HG02970 (cell line): ENCODE measurements at regions not wholly inside any gene's neighbourhood (a gene's known extent, or its start where the extent isn't known, plus 50 kb on each side); places are given as distances from the start of the nearest gene placed in this dataset.

ENCODE experiments used
- ATAC-seq: cut with Tn5 transposase; IDR thresholded peaks from one replicate; pipeline ENCODE4 v1.9.1; 2021; ENCODE audit warnings: mild to moderate bottlenecking, moderate library complexity, moderate number of reproducible peaks; ENCODE audit not compliant: unreplicated experiment, low FRiP score

DNA sequence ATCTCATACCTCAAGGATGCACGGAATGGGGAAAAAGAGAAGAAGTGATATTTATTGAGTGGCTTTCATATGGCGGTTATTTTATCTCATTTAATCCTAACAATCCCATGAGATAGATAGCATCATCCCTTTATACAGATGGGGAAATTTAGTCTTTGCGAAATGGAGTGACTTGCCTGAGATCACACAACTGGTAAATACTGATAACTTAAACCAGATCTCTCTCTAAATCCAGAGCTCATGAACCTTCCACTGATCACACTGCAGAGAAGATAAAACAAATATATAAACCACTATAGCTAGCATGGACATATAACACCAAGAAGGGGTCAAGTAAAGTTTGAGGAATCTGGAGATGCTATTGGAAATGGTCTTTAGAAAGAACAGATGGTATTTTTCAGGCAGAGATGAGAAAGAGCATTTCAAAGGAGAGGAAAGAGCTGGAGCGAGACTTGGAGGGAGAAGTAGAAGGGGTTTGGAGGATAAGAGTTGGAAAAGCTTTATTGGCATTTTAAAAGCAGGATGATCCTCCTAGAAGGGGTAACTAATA lies 139.8 kb upstream of the TNFAIP3 start:
- ATAC-seq, result no peak

DNA sequence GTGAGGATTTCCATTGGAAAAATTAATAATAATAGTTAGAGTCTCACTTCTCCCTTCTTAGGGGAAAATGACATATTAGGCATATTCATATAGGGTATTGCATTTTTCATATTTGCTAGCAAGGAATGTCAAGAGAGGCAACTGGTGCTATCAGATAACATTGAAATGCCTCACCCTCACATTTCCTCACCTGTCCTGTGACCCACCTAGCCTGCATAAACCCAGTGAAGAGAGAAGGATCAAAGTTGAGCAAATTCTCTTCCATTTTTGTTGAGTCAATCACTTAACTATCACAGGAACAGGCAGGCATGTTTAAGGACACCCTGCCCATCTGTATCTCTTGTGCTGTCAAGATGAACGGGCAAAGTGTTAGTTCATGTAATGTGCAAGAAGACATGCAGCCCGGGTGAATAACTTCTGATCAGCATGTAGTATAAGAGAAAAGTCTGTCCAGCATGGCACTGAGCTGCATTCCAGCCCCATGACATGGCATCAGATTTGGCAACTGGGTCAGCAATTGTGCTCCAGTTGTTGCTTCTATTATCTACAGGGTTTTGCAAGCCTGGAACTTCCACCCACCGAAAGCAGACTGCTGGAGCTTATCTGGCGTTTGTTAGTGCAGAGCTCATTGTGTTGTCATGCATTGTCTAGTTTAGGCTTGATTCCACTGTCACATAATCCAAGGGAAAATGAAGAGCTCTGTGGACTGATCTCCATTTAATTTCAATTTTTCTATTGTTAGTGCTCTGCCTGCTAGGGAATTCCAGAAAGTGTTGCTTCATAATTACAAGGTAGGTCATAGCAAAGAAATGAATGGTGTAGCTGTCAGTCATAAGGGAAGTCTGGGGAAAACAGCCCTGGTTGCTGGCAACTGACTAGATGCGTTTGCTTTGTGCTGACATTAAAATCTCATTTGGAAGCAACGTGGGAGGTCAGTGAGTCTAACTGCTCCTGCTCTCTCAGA lies 138.4 kb upstream of the TNFAIP3 start:
- no peak for ATAC-seq

DNA sequence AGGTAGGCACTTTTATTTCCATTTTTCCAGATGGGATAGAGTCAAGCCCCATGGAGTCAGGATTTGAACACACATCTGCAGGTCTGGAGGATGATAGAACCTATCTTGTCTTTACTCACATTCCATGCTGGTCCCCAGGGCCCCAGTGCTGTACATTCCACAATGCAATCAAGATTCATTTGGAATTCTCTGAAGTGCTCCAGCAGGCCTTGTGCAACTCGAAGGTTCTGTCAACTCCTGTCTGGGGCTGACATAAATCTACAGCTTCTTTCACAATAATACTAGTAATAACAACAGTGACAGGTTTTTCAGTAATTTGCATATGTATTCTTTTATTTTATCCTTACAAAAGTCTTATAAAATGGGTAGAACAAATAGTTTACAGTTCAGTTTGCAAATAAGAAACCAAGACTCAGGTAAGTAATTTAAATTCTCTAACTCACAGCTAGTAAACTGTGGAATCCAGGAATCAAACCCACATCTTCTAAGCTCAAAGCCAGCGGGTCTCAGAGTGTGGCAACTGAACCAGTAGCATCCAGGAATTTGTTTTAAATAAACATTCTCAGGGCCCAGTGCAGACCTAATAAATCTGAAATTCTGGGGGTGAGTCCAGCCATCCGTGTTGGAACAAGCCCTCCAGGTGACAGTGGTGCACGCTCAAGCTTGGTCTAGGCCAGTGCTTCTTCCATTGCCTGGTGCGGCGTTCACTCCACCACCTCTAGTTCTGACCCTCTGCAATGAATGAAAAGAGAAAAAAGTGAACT lies 137.0 kb upstream of the TNFAIP3 start:
- no peak for ATAC-seq

DNA sequence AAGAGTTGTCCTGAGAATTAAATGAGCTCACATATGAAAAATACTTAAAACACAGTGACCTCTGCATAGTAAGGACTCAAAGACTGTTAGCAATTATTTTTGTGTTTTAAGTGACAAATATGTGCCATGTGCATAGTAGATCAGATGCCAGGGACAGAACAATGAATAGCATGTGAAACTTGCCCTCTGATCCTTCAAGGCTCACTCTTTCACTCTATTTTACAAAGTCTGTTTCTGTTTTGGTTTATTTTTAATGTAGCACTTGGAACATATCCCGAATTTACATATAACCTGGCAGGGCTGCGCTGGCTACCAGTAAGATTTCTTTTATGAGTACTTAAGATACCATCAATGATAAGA lies 135.5 kb upstream of the TNFAIP3 start:
- ATAC-seq, result no peak

DNA sequence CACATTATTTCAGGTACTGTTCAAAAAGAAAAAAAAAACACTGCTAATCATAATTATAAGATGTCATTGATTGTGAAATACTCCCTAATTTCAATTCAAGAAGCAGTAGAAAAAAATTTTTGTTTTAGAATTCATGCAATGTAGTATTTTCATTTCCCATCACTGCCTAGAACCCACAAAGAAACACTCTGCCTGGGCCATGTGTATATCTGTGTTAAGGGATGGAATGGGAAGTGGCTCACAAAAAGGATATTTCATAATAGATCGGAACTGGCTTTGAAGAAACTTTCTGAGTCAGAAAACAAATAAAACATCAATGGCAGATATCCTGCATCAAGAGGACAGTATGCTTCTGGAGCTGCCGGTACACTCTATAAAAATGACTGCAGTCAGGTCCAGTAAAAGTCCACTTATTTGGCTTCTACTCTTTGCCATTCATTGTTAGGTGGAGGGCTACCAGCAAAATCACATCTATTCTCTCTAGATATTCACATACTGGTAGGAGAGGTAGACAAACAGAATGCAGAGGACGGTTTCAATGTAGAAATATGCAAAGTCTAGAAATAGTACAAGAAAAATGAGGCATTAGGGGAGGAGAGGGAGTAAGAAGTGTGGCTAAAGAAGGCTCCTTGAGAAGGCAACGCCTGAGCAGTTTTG lies 135.0 kb upstream of the TNFAIP3 start:
- no peak for ATAC-seq

DNA sequence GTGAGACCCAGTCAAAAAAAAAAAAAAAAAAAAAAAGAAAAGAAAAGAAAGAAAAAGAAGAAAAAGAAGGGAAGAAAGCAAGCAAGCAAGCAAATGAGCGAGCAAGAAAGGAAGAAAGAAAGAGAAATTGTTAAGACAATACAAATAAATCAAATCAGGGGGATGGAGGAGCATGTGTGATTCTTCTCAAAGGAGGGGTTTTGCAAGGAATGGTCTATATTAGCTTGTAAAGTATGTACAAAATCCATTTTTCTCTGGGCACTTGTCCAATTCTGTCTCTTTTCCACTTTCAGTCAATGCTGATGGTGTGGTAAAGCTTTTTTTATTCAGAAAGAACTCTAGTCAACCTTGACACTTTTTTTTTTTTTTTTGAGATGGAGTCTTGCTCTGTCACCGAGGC lies 133.7 kb upstream of the TNFAIP3 start:
- no peak for ATAC-seq

DNA sequence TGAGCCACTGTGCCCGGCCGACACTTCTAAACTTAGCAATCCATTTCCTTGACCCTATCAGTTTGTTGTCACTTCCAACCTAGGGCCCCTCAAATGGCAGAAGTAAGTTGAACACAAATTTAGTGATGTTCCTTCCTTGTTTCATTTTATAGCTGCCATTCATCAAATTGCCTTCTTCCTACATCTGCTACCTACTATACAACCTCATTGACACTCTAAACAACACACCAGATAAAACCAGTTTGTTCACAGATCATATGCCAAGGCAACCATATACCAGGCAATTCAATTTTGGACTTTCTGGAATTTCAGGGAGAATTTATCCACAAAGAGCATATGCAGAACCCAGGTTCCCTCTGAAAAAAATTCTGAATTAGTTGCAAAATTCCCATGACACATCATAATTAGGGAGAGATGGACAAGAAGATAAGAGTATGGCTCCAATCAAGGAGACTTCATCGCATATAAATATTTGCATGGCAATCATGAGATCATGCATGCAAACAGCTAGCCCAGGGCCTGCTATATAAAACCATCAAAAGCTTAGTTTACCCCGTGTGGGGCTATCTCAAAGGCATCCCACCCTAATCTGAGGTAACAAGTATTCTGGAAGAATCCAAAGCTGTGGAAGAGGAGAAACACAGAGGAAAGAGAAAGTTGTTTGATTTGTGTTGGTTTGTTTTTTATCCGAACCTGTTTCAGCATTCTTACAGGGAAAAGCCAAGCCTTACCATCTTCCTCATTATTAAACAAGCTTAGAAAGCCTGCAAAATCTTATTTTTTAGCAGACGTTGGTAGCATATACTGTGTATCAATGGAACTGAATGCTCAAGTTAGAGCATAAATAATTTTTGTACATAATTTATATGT lies 132.8 kb upstream of the TNFAIP3 start:
- ATAC-seq, result no peak

DNA sequence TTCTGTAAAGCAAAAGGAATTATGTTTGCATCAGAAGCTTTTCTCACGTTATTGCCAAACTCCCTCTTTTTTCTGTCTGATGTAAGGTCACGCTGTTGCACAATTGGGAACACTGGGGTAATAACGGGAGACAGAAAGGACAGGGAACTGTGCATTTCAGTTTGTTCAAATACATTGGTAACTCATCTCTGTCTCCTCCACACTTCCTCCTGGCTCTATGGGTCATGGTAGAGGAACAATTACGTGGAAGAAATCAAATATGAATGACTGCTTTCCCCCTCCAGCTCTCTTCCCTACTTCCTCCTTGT lies 132.2 kb upstream of the TNFAIP3 start:
- ATAC-seq, result no peak

DNA sequence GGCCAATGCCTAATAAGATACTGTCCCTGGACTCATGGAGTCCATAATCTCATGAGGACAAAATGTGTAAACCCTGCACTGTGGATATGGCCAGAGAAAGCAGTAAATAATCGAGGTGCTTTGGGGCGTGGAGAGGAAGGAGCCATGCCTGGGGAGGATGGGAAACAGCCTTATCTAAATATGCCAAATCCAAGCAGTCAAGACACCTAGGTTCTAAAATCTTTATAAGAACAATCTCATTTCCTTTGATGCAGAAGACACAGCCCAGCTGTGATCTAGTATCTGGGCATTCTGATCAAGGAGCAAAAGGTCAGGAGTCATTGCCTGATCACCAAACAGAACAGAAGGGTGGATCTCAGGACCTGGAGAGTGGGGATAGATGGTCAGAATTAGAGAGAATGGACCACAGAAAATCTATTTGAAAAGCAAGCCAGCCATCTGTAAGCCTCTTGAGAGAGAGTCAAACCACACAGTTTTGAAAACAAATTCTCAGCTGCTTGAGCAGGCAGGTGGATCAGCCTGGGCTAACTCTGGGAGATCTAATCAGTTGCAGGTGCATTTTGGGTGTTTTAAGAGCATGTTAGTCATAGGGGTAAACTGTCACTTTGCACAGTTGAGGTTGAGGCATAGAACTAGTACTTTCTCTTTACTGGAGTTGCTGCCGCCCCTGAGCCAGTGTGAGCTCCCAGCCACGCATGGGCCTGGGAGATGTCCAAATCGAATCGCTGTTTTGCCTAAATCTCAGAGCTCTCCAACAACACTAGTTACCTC lies 130.8 kb upstream of the TNFAIP3 start:
- ATAC-seq, result peak; percentile 69

DNA sequence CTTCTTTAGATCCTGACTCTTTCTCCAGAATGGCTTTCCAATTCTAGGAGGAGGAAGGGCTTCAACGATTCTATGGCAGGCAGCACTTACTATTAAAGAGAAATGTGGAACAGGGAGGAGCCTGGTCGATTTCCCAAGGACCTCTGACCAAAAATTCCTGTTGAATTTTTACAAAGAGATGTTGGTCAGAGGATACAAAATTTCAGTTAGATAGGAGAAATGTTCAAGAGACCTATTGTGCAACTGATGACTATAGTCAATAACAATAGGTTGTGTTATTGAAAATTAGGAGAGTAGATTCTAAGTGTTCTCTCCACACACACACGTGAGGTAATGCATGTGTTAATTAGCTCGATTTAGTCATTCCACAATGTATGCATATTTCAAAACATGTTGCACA lies 130.1 kb upstream of the TNFAIP3 start:
- ATAC-seq, result no peak

DNA sequence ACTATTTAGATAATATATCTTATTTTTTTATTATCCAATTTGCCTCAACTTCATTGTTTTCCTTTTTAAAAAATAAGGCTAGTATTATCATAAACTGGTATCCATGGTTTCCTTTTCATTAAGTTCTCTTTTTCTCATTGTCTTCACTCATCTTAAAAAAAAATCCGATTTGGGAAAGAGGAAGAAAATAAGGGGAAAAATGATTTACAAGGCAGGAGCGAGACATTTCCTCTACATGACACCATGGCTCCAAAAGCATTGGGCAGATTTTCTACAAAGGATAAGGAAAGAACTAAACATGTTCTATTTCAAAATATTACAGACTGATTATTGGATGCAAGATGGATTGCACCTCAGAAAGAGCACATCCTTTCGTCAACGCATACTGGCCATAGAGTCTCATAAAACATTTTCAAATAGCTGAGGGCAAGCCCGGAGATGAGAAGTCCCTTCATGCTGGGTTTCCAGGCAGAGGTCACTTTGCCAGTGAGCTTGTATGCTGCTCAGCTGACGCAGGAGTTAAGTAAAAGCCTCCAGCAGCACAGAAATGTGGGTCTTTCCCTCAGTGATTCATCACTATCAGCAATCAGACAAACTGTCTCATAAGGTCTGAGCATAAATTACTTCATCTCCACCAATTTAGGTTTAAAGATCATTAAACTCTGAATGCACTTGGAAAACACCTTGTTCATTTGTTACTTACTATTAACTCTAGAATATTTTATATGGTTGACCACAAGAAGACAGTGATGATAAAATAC lies 129.0 kb upstream of the TNFAIP3 start:
- no peak for ATAC-seq

DNA sequence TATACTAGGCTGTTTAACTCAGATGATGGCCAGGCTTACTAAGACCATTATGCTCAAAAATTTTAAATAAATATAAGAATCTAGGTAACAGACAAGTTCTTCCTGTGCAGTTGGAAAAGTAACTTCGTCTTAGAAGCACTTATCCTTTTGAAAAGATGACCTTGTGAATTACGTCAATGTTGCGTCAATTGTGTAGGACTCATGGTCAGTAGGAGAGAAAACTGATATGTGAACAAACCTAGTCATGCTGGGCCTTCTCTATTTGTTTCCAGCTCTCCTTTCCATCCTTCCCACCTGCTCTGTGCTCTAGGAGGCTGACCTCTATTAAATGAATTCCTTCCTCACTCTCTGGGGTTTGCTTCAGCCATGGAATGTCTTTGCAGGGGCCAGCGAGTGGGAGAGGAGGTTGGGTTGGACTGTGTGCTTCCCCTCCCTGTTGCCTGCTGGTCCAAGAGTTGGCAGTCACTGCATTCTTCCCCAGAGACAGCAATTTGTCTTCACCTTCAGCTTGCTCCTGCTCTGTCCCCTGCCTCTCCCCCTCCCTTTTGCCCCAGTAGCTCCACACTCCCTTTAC lies 128.0 kb upstream of the TNFAIP3 start:
- no peak for ATAC-seq

DNA sequence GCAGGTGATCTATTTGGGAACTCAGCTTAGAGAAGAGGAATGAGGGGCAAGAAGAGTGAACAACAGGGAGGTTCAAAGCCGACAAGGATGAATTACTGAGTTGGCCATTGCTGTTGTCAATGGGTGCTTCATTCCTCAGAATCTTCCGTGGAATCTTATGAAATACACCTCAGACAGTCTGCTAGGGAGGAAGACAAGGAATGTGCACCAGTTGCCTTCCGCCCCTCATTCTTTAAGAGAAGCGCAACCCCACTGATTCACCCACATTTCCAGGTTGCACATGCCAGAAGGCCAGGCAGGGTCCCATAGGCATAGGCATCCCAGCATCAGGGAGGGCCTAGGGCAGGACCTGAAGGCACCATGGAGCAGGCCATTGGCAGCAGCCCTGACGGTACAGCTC lies 127.5 kb upstream of the TNFAIP3 start:
- no peak for ATAC-seq

DNA sequence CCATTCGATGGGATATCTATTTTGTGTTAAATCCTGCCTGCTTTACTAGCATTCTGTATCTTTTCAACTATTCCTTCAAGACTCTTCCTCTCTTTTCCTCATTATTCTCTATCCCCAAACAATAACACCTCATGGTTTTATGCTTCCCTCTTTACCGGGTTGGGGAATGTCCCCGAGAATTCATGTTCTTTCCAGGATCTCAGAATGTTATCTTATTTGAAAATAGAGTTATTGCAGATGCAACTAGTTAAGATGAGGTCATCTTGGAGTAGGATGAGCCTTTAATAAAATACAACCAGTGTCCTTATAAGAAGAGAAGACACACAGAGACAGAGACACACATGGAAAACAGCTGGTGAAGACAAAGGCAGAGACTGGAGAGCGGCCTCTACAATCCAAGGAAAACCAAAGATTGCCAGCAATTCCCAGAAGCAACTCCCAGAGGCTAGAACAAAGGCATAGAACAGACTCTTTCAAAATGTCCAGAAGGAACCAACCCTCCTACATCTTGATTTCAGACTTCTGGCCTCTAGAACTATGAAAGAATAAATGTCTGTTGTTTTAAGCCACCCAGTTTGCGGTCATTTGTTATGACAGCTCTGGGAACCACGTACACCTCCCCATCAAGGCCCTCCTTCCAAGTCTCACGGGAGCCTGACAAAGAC lies 126.8 kb upstream of the TNFAIP3 start:
- ATAC-seq, result no peak

DNA sequence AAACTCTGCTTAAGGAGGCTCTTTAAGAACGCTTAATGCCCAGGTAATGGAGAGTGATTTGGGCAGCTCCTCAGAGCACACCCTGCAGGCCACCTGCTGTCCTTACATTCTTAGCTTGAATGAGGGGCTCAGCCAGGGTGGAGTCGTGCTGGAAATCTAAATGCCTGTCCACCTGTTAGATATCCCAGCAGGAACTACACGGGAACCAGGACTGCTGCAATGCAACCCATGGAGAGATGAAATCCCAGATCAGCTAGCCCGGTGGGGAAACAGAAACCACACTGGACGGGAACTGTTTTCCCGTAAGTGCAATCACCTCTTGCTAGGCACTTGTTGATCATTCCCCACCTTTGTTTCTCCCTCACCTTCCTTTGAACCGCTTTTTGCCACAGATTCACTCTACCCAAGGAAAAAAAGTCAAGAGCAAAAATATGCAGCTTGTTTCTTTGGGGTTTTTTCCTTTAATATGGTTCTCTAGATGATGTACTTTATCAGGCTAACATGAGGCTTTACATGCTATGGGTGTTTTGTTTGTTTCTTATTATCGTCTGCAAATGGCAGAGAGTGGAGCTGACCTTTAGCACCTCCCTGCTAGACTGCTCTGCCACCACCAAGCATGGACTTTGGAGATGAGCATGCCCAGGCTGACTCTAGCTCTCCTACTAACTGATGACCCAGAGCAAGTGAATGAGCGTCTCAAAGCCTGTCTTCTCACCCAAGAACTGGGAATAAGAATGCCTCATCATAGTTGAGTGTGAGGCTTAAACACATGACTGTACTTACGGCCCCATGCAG lies 125.9 kb upstream of the TNFAIP3 start:
- no peak for ATAC-seq

DNA sequence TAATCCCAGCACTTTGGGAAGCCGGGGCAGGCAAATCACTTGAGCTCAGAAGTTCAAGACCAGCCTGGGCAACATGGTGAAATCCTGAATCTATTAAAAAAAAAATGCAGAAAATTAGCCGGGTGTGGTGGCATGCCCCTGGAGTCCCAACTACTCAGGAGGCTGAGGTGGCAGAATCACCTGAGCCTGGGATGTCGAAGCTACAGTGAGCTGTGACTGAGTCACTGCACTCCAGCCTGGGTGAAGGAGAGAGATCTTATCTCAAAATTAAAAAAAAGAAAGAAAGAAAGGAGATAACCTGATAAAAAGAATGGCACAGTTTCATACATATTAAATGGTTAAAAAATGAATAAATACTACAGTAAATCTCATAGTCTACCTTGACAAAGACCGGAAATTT lies 123.6 kb upstream of the TNFAIP3 start:
- ATAC-seq, result no peak

DNA sequence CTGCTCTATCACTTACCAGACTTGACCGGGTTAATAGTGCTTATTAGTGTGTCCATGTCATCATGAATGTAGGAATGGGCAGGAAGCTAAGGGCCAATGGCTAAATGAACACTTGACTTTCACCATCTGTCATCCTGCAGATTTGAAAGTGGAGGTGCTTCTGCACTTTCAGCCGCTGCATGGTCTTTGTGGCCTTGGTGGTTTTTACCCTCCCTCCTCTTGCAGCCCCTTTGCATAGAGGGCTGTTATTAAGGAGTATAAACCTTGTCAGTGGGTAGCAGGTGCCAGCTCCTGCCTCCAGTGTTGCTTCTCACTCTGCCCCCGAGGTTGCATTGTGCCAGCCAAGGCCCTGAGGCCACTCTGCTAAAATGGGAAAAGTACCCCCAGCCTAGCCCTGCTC lies 122.2 kb upstream of the TNFAIP3 start:
- peak; percentile 48 for ATAC-seq
